HL-60 (cell line): ENCODE measurements at regions not wholly inside any gene's neighbourhood (a gene's known extent, or its start where the extent isn't known, plus 50 kb on each side); places are given as distances from the start of the nearest gene placed in this dataset.

Source experiments
- CTCF ChIP-seq: IDR thresholded peaks from one replicate; pipeline ENCODE4 v1.5.1; 2011; ENCODE audit warnings: low read length, control low read depth, inconsistent platforms; ENCODE audit not compliant: insufficient read depth
- GABPA ChIP-seq: IDR thresholded peaks from 2 replicates; pipeline ENCODE4 v1.6.1; 2012; ENCODE audit warnings: low read depth
- POLR2AphosphoS5 ChIP-seq: IDR thresholded peaks from 2 replicates; pipeline ENCODE4 v1.6.1; 2012; ENCODE audit warnings: low read depth
- SPI1 ChIP-seq: IDR thresholded peaks from 2 replicates; pipeline ENCODE4 v1.6.1; 2012; ENCODE audit warnings: low read depth, mild to moderate bottlenecking, borderline replicate concordance

DNA sequence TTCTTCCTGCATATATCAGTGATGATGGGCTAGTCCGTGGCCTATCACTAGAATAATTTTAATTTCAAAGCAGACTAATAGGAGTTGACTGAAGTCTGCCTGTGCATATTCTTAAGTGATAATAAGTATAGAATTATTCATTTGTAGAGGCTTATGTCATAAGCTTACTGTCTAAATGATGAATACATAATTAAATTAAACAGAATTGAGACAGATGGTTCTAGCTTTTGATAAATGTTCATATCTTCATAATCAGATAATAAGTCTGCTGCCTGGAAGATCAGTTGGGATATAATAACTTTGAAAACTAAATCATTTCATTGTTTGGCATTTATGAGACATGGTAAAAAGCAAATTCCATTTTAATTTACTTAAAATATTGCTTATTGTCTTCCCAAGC is 1175.6 kb downstream of the TECRL start:
- no peak for TF ChIP-seq GABPA
- TF ChIP-seq POLR2AphosphoS5 = no peak
- TF ChIP-seq SPI1 = no peak
- TF ChIP-seq CTCF = no peak
